OCI-LY1 (cell line): ENCODE measurements at regions not wholly inside any gene's neighbourhood (a gene's known extent, or its start where the extent isn't known, plus 50 kb on each side); places are given as distances from the start of the nearest gene placed in this dataset.

Experiments used
- H2AFZ ChIP-seq: fragments of 200-600 bp; sonication (generic), shearing (Covaris generic); 2 replicates; pipeline ENCODE4 v1.6.0; 2014; ENCODE audit warnings: antibody characterized with exemption, mild to moderate bottlenecking, low read length
- H3F3A ChIP-seq: fragments of 200-600 bp; sonication (generic), shearing (Covaris generic); 2 replicates; pipeline ENCODE4 v1.6.0; 2014; ENCODE audit warnings: mild to moderate bottlenecking, antibody characterized with exemption, low read length, moderate library complexity; ENCODE audit not compliant: insufficient read depth
- H3K27ac ChIP-seq: fragments of 200-600 bp; sonication (generic); 2 replicates; pipeline ENCODE4 v1.5.1; 2014; ENCODE audit warnings: low read length, mixed run types, mild to moderate bottlenecking, low read depth; ENCODE audit not compliant: poor library complexity, severe bottlenecking
- H3K27me3 ChIP-seq: fragments of 200-600 bp; sonication (generic); 2 replicates; pipeline ENCODE4 v1.6.0; 2014; ENCODE audit warnings: antibody characterized with exemption, mild to moderate bottlenecking, low read length, moderate library complexity; ENCODE audit not compliant: insufficient read depth
- H3K36me3 ChIP-seq: fragments of 200-600 bp; sonication (generic); 2 replicates; pipeline ENCODE4 v1.6.1; 2014; ENCODE audit warnings: mild to moderate bottlenecking, antibody characterized with exemption, low read length, moderate library complexity, mixed read lengths; ENCODE audit not compliant: insufficient read depth
- H3K4me1 ChIP-seq: fragments of 200-600 bp; sonication (generic); 2 replicates; pipeline ENCODE4 v1.5.1; 2014; ENCODE audit warnings: mild to moderate bottlenecking, low read length, moderate library complexity; ENCODE audit not compliant: insufficient read depth, severe bottlenecking
- H3K4me2 ChIP-seq: fragments of 200-600 bp; sonication (generic), shearing (Covaris generic); 2 replicates; pipeline ENCODE4 v1.6.1; 2014; ENCODE audit warnings: low read length
- H3K4me3 ChIP-seq: fragments of 200-600 bp; sonication (generic); 2 replicates; pipeline ENCODE4 v1.5.1; 2014; ENCODE audit warnings: low read length, low read depth, mild to moderate bottlenecking, mixed read lengths; ENCODE audit not compliant: poor library complexity, severe bottlenecking
- H3K79me2 ChIP-seq: fragments of 200-600 bp; shearing (Covaris generic); 2 replicates; pipeline ENCODE4 v1.6.1; 2016; ENCODE audit warnings: mixed run types, low read length, mixed read lengths; ENCODE audit not compliant: insufficient read depth
- H3K9ac ChIP-seq: fragments of 200-600 bp; sonication (generic), shearing (Covaris generic); 2 replicates; pipeline ENCODE4 v1.6.1; 2014; ENCODE audit warnings: mild to moderate bottlenecking, low read length, mixed read lengths
- H3K9me2 ChIP-seq: fragments of 200-600 bp; sonication (generic), shearing (Covaris generic); 2 replicates; pipeline ENCODE4 v1.6.1; 2014; ENCODE audit warnings: low read depth, mild to moderate bottlenecking, low read length, mixed read lengths
- H3K9me3 ChIP-seq: fragments of 200-600 bp; shearing (Covaris generic); 2 replicates; pipeline ENCODE4 v1.6.1; 2014; ENCODE audit warnings: low read length, mixed read lengths
- H4K20me1 ChIP-seq: fragments of 200-600 bp; sonication (generic), shearing (Covaris generic); 2 replicates; pipeline ENCODE4 v1.6.0; 2016; ENCODE audit warnings: mild to moderate bottlenecking, low read length; ENCODE audit not compliant: insufficient read depth
- EZH2 ChIP-seq: fragments of 200-600 bp; sonication (generic), shearing (Covaris generic); IDR thresholded peaks from 2 replicates; pipeline ENCODE4 v1.8.0; 2017; ENCODE audit warnings: borderline replicate concordance, mixed run types, mild to moderate bottlenecking, antibody characterized with exemption, low read length, moderate library complexity, mixed read lengths
- TF ChIP-seq, protein P1 (sequence below): fragments of 200-600 bp; sonication (generic), shearing (Covaris generic); IDR thresholded peaks from 2 replicates; pipeline ENCODE4 v1.5.1; 2017; ENCODE audit warnings: mild to moderate bottlenecking, antibody characterized with exemption, low read length, moderate library complexity, mixed read lengths

DNA sequence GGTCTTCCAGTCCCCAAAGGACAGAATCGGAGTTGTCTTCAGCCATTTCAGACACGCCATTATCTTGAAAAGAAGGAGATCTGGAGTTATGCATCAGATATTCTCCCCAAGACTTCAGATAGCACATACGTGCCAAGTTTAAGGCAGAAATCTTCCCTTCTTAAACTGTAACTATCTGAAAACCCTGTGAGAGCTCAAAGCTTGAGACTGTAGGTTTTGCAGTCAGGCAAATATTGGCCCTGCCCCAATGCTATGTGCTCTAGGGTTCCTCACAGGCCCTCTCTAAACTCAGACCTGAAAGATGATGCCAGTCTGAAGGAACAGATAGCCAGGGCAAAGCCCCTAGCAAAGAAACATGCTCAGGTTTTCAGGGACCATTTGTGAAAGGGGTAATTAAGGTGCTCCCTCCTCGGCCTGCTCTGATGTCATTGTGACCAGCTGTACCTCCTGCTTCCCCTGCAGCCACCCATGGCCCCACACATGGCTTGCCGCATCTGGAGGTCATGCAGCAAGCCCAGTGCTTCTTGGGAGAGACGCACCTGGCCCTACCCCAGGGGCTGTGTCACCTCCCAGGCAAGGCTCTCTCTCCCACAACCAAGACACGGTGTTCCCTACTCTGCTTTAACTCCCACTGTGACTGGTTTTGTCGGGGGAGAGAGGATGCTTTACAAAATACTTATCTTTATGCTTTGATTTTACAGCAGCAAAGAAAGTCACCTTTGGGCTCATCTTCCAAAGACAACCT is 53.4 kb upstream of the POMGNT2 start:
- TF ChIP-seq EZH2, result no peak
- TF ChIP-seq, protein P1, sequence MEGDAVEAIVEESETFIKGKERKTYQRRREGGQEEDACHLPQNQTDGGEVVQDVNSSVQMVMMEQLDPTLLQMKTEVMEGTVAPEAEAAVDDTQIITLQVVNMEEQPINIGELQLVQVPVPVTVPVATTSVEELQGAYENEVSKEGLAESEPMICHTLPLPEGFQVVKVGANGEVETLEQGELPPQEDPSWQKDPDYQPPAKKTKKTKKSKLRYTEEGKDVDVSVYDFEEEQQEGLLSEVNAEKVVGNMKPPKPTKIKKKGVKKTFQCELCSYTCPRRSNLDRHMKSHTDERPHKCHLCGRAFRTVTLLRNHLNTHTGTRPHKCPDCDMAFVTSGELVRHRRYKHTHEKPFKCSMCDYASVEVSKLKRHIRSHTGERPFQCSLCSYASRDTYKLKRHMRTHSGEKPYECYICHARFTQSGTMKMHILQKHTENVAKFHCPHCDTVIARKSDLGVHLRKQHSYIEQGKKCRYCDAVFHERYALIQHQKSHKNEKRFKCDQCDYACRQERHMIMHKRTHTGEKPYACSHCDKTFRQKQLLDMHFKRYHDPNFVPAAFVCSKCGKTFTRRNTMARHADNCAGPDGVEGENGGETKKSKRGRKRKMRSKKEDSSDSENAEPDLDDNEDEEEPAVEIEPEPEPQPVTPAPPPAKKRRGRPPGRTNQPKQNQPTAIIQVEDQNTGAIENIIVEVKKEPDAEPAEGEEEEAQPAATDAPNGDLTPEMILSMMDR, result no peak
- no peak overlapping the region for H3K4me3 ChIP-seq

DNA sequence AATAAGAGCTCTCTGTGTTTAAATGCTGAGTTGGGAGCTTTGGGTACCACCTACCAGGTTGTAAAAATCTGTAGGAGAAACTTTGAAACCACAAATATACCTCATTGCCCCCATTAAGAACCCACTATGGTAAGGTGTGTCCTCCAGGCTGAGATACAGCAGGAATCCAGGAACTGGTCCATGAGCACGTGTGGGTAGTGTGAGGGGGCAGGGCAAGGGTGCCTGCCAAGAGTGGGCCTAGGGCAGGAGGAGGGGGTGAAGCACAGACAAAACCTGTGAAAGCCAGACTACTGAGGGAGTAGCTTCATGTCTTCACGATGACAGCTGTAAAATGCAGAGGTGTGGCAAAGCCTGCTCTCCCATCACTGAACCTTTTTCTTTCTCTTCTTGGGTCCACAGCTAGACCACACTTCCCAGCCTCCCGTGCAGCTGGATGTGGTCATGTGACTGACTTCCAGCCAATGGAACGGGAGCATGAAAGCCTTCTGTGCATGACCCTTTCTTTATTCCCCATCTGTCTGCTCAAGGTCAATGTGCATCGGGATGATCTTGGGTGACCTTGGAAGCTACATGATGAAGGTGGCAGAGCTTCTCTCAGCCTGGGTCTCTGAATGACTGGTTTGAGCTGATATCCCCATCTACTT is 51.1 kb upstream of the POMGNT2 start:
- H3K36me3 ChIP-seq, result no peaks in the 10 kb centered on the region
- TF ChIP-seq, protein P1, result no peak
- no peak for TF ChIP-seq EZH2

More for the DNA sequence above, 53.4 kb upstream of the POMGNT2 start:
- Histone ChIP-seq H3K27me3 (no peaks in the 10 kb centered on the region), H4K20me1 (no peaks in the 10 kb centered on the region), H2AFZ (no peak overlapping the region), H3K4me2 (no peak overlapping the region), H3K9me2 (no peaks in the 10 kb centered on the region), H3K9me3 (no peaks in the 10 kb centered on the region), H3K36me3 (no peaks in the 10 kb centered on the region), H3K4me1 (no peaks in the 10 kb centered on the region), H3K79me2 (no peaks in the 10 kb centered on the region), H3K9ac (no peak overlapping the region), H3F3A (no peaks in the 10 kb centered on the region), H3K27ac (no peak overlapping the region)

DNA sequence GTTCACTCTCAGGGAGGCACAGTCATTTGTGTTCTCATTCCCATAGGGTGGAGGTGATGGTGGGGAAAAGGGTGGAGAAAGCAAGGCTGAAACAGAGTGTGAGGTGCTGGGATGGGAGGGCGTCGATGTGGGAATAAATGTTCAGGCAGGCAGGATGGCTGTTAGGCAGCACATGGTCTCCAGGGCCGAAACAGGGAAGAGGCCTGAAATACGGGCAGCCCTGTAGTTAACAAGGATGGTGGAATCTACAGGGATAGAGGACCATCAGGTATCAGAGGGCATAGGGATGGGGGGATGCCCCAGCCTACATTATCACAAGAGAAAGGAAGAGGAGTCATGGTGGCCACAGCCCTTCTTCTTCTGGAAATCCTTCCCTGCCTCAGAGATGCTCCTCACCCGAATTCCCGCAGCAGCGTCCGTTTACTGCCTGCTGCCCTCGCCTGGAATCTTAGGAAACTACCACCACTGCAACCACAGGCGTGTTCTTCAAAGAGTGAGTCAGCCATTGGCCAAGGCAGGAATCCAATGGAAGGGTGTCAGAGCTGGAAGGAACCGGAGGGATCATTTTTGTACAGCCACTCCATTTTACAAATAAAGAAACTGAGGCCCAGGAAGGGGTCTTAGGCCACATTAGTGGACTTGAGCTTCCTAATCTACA is 49.7 kb upstream of the POMGNT2 start:
- Histone ChIP-seq H3K79me2 (no peaks in the 10 kb centered on the region), H3K4me3 (no peak overlapping the region), H3K9me2 (no peaks in the 10 kb centered on the region), H4K20me1 (no peaks in the 10 kb centered on the region), H3K27me3 (no peaks in the 10 kb centered on the region), H3K9me3 (no peaks in the 10 kb centered on the region), H3K27ac (no peak overlapping the region), H3K36me3 (no peaks in the 10 kb centered on the region), H3K9ac (no peak overlapping the region), H2AFZ (no peak overlapping the region), H3F3A (no peaks in the 10 kb centered on the region), H3K4me1 (no peaks in the 10 kb centered on the region), H3K4me2 (no peak overlapping the region)
- no peak for TF ChIP-seq EZH2
- TF ChIP-seq, protein P1, result no peak

More for the DNA sequence above, 51.1 kb upstream of the POMGNT2 start:
- H3K4me2 ChIP-seq, result no peak overlapping the region
- H3K4me1 ChIP-seq, result no peaks in the 10 kb centered on the region
- H3K9me3 ChIP-seq, result no peaks in the 10 kb centered on the region
- H3K27me3 ChIP-seq, result no peaks in the 10 kb centered on the region
- no peak overlapping the region for H3K9ac ChIP-seq
- H2AFZ ChIP-seq, result no peak overlapping the region
- no peak overlapping the region for H3K27ac ChIP-seq
- no peaks in the 10 kb centered on the region for H3F3A ChIP-seq
- no peaks in the 10 kb centered on the region for H3K9me2 ChIP-seq
- H4K20me1 ChIP-seq, result no peaks in the 10 kb centered on the region
- no peaks in the 10 kb centered on the region for H3K79me2 ChIP-seq
- H3K4me3 ChIP-seq, result no peak overlapping the region
